ENCODE measurements at regions not wholly inside any gene's neighbourhood (a gene's known extent, or its start where the extent isn't known, plus 50 kb on each side); places are given as distances from the start of the nearest gene placed in this dataset.
"Not testable (repeated sequence)": the region's sequence is repeated elsewhere in the genome, so short reads cannot be mapped to it uniquely, and the experiment has no call there.

DNA sequence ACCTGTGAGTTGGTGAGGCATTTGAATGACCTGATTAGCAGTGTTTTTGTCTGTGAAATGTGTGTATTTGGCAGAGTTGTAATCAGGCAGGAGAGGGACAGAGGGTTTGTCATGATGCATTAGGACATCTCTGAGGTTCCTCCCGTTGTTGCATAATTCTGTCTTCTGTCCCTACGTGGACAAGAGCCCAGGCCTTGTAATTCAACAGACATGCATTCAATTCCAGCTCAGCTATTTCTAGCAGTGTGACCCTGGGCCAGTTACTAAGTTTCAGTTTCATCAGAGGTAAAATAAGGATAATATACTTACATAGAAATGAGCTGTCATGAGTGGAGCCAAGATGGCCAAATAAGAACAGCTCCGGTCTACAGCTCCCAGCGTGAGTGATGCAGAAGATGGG lies 208.6 kb downstream of the SLC38A4 start:
- Histone ChIP-seq H3K9me3 (ENCODE audit: low read length) (no peaks in the 10 kb centered on the region), H3K36me3 (ENCODE audit: insufficient read depth, low read length) (no peaks in the 10 kb centered on the region), H3K4me1 (ENCODE audit: insufficient read depth, low read length) (no peaks in the 10 kb centered on the region), H3K27me3 (ENCODE audit: control insufficient read depth in 1 of 2, insufficient read depth in 2 of 2, low read length in 2 of 2) (no peaks in the 10 kb centered on the region), H3K4me3 (ENCODE audit: low read depth in 1 of 2, low read length in 2 of 2) (no peak overlapping the region), H3K27ac (ENCODE audit: low read depth, low read length) (peak overlapping the region; percentile 13), H3K9ac (ENCODE audit: low read length) (no peak overlapping the region)

DNA sequence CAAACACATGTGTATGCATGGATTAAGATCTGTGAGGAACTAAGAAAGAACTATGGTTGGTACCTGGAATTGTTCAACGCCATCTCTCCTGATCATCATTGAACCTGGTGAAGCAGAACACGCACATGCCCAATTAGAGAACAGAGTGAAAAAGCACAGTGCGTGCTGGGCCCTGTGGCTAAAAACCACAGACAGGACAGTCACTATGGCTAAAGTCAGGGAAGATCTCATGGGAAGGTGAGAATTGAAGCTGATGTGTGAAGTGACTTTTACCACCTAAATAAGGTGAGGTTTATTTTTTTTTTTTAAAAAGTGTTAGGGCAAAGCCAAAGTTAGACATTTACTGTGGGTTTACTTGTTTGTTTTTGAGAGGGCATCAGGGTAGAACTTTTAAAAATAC lies 215.0 kb downstream of the SLC38A4 start:
- no peaks in the 10 kb centered on the region for H3K36me3 ChIP-seq (ENCODE audit: insufficient read depth, low read length)
- H3K4me1 ChIP-seq (ENCODE audit: insufficient read depth, low read length) = peaks cover 9% of the 10 kb centered on the region
- H3K9me3 ChIP-seq (ENCODE audit: low read length) = no peaks in the 10 kb centered on the region
- H3K9ac ChIP-seq (ENCODE audit: low read length) = no peak overlapping the region
- H3K27me3 ChIP-seq (ENCODE audit: control insufficient read depth in 1 of 2, insufficient read depth in 2 of 2, low read length in 2 of 2) = no peaks in the 10 kb centered on the region
- no peak overlapping the region for H3K27ac ChIP-seq (ENCODE audit: low read depth, low read length)
- H3K4me3 ChIP-seq (ENCODE audit: low read depth in 1 of 2, low read length in 2 of 2) = no peak overlapping the region

DNA sequence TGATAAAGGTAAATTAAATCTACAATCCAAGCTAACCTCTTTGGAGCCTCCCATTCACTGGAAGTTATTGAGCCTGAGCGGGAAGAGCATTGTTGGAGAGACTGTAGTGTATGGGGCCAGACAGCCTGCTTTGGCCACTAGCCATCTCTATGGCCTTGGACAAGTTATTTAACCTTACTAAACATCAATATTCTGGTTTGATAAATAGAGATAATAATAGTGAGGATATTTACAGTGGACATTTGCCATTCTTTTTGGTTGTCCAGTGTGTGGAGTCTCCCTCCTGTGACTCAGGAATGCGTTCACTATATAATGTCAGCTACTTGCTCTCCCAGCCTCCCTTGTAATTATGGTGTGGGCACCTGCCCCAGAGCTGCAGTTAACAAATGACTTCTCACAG lies 216.1 kb downstream of the SLC38A4 start:
- H3K36me3 ChIP-seq (ENCODE audit: insufficient read depth, low read length) = no peaks in the 10 kb centered on the region
- peaks cover 9% of the 10 kb centered on the region for H3K4me1 ChIP-seq (ENCODE audit: insufficient read depth, low read length)
- H3K4me3 ChIP-seq (ENCODE audit: low read depth in 1 of 2, low read length in 2 of 2) = no peak overlapping the region
- no peaks in the 10 kb centered on the region for H3K27me3 ChIP-seq (ENCODE audit: control insufficient read depth in 1 of 2, insufficient read depth in 2 of 2, low read length in 2 of 2)
- H3K9me3 ChIP-seq (ENCODE audit: low read length) = no peaks in the 10 kb centered on the region
- no peak overlapping the region for H3K9ac ChIP-seq (ENCODE audit: low read length)
- no peak overlapping the region for H3K27ac ChIP-seq (ENCODE audit: low read depth, low read length)

DNA sequence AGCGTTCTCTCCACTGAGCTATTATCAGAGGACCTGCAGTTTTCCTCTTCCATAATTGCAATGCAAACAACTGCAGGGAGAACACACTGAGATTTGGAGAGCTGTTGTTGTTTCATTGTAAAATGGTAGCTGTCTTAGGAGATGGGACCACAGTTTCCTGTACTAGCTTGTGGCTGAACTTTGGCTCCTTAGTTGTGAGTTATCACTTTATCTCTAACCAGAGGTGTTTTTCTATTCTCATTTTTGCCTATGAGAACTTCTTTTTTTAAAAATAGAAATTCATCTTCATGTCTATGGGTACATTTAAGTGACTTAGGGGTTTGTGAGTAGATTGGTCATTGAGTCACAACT lies 216.5 kb downstream of the SLC38A4 start:
- H3K4me1 ChIP-seq (ENCODE audit: insufficient read depth, low read length) = peaks cover 9% of the 10 kb centered on the region
- H3K9ac ChIP-seq (ENCODE audit: low read length) = no peak overlapping the region
- no peaks in the 10 kb centered on the region for H3K9me3 ChIP-seq (ENCODE audit: low read length)
- peak overlapping the region; percentile 24 for H3K27ac ChIP-seq (ENCODE audit: low read depth, low read length)
- H3K36me3 ChIP-seq (ENCODE audit: insufficient read depth, low read length) = no peaks in the 10 kb centered on the region
- H3K4me3 ChIP-seq (ENCODE audit: low read depth in 1 of 2, low read length in 2 of 2) = no peak overlapping the region
- no peaks in the 10 kb centered on the region for H3K27me3 ChIP-seq (ENCODE audit: control insufficient read depth in 1 of 2, insufficient read depth in 2 of 2, low read length in 2 of 2)

DNA sequence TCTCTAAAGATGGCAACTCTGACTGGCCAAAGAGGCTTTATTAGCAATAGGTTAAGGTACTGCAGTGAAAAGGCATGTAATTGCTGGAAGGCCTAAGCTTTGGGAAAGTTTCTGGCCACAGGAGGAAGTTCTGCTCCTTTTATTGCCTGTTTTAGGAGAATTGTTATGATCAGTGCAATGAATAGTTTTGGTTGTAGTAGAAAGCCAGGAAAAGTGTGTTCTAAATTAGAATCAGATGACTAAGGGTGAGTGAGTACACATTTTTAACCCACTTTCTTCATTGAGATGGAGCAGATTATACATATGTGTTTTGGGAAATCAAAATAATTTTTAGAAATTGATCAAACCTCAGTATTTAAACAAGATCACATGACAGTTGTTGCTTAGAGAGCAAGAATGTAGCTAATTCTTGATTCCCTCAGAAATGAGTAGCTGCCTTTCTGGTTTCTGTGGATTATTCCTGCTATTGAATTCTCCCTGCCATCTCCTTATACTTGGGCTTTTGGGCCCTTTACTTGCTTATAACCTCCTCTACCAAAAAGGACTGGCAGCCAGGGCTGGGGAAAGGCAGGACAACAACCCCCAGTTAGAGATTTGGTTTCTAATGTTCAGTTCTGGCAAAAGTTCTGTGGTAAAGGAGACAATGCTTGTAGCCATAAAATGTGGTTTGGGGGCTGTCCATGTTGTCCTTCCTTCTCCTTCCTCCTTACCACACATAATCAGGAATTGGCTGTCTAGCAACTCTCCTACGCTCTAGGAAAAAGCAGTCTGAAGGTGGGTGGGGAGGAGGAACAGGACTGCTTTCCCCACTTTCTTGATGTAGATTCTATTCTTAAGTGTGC lies 217.1 kb downstream of the SLC38A4 start:
- H3K27ac ChIP-seq (ENCODE audit: low read depth, low read length) = peak overlapping the region; percentile 24

DNA sequence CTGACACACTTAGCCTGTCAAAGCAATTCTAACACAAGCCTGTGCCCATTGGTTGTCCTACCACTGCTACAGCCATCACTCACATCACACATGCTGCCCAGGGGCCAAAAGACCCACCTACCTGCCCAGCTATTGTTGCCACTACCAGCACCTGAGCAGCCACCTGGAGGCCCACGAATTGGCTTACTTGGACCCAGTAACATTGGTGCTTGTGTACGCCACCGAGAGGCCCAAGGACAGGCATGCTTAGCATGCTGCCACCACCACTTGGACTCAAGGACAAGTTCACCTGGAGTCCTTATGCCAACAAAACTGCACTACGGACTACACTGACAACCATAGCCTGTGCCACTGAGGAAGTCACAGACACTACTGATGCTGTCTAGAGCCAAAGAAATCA lies 221.1 kb downstream of the SLC38A4 start:
- Histone ChIP-seq H3K9me3 (ENCODE audit: low read length) (no peaks in the 10 kb centered on the region), H3K4me3 (ENCODE audit: low read depth in 1 of 2, low read length in 2 of 2) (no peak overlapping the region), H3K27me3 (ENCODE audit: control insufficient read depth in 1 of 2, insufficient read depth in 2 of 2, low read length in 2 of 2) (no peaks in the 10 kb centered on the region), H3K4me1 (ENCODE audit: insufficient read depth, low read length) (peaks cover 9% of the 10 kb centered on the region), H3K36me3 (ENCODE audit: insufficient read depth, low read length) (no peaks in the 10 kb centered on the region), H3K9ac (ENCODE audit: low read length) (no peak overlapping the region), H3K27ac (ENCODE audit: low read depth, low read length) (no peak overlapping the region)

More for the DNA sequence above, 217.1 kb downstream of the SLC38A4 start:
- peaks cover 9% of the 10 kb centered on the region for H3K4me1 ChIP-seq (ENCODE audit: insufficient read depth, low read length)
- H3K4me3 ChIP-seq (ENCODE audit: low read depth in 1 of 2, low read length in 2 of 2) = no peak overlapping the region
- H3K36me3 ChIP-seq (ENCODE audit: insufficient read depth, low read length) = no peaks in the 10 kb centered on the region
- no peaks in the 10 kb centered on the region for H3K27me3 ChIP-seq (ENCODE audit: control insufficient read depth in 1 of 2, insufficient read depth in 2 of 2, low read length in 2 of 2)
- H3K9me3 ChIP-seq (ENCODE audit: low read length) = no peaks in the 10 kb centered on the region
- no peak overlapping the region for H3K9ac ChIP-seq (ENCODE audit: low read length)

DNA sequence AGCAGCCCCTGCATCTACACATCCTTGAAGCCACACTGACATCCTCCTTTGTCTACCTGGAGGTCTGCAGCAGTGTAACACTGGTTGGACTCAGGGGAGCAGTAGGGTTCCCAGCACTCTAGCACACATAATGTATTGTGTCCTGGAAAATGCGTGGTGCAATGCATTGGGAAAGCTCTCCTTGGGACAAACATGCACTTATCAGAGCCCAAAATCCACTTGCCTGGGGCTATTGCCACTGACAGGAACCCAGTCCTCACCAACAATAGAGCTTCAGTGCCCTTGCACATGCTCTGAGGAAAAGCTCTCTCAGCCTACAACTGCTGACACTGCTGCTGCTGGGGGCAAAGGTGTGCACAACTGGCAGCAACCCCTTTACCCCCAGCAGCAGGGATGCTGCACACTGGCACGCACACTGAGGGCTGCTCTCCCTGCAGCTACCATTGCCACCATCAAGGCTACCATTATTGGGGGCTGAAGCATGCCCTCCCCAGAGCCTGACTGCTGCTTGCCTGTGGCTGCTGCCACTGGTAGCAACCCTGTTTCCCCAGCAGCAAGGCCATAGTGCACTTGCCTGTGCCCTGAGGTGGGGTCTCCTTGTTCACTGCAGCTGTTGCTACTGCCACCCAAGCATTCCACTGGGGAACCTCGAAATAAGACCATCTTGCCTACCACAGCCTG lies 221.9 kb downstream of the SLC38A4 start:
- no peak overlapping the region for H3K4me3 ChIP-seq (ENCODE audit: low read depth in 1 of 2, low read length in 2 of 2)
- no peak overlapping the region for H3K27ac ChIP-seq (ENCODE audit: low read depth, low read length)
- H3K9ac ChIP-seq (ENCODE audit: low read length) = no peak overlapping the region
- no peaks in the 10 kb centered on the region for H3K36me3 ChIP-seq (ENCODE audit: insufficient read depth, low read length)
- H3K9me3 ChIP-seq (ENCODE audit: low read length) = no peaks in the 10 kb centered on the region
- no peaks in the 10 kb centered on the region for H3K27me3 ChIP-seq (ENCODE audit: control insufficient read depth in 1 of 2, insufficient read depth in 2 of 2, low read length in 2 of 2)
- H3K4me1 ChIP-seq (ENCODE audit: insufficient read depth, low read length) = peaks cover 3% of the 10 kb centered on the region

DNA sequence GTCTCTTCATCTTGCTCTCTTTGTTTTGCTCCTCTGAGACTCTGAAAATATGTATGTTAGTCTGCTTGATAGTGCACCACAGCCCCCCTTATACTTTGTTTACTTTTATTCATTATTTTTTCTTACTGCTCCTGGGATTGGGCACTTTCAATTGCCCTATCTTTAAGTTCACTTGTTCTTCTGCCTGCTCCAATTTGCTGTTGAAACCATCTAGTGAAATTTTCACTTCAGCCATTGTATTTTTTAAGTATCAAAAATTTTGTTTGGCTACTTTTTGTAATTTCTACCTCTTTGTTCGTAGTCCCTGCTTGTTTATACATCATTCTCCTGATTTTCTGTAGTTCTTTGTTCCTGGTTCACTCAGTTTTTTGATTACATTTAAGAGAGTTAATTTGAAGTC lies 223.3 kb downstream of the SLC38A4 start:
- H3K36me3 ChIP-seq (ENCODE audit: insufficient read depth, low read length) = no peaks in the 10 kb centered on the region
- H3K27me3 ChIP-seq (ENCODE audit: control insufficient read depth in 1 of 2, insufficient read depth in 2 of 2, low read length in 2 of 2) = no peaks in the 10 kb centered on the region
- no peaks in the 10 kb centered on the region for H3K9me3 ChIP-seq (ENCODE audit: low read length)
- H3K4me3 ChIP-seq (ENCODE audit: low read depth in 1 of 2, low read length in 2 of 2) = no peak overlapping the region
- no peak overlapping the region for H3K27ac ChIP-seq (ENCODE audit: low read depth, low read length)
- H3K4me1 ChIP-seq (ENCODE audit: insufficient read depth, low read length) = no peaks in the 10 kb centered on the region
- H3K9ac ChIP-seq (ENCODE audit: low read length) = no peak overlapping the region

DNA sequence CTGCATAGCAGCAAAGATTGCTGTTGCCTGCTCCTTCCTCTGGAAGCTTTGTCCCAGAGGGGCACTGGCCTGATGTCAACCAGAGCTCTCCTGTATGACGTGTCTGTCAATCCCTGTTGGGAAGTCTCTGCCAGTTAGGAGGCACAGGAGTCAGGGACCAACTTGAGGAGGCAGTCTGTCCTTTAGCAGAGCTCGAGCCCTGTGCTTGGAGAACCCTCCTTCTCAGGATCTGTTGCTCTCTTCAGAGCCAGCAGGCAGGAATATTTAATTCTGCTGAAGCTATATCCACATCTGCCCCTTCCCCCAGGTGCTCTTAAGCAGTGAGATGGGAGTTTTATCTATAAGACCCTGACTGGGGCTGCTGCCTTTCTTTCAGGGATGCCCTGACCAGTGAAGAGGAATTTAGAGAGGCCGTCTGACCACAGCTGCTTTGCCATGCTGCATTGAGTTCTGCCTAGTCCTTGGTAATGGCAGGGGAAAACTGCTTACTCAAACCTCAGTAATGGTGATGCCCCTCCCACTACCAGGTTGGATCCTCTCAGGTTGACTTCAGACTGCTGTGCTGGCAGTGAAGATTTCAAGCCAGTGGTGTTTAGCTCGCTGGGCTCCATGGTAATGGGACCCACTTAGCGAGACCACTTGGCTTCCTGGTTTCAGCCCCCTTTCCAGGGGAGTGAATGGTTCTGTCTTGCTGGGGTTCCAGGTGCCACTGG lies 218.6 kb upstream of the SLC38A2 start:
- Histone ChIP-seq H3K9ac (ENCODE audit: low read length) (no peak overlapping the region), H3K4me3 (ENCODE audit: low read depth in 1 of 2, low read length in 2 of 2) (no peak overlapping the region), H3K4me1 (ENCODE audit: insufficient read depth, low read length) (no peaks in the 10 kb centered on the region), H3K27ac (ENCODE audit: low read depth, low read length) (no peak overlapping the region), H3K36me3 (ENCODE audit: insufficient read depth, low read length) (no peaks in the 10 kb centered on the region), H3K27me3 (ENCODE audit: control insufficient read depth in 1 of 2, insufficient read depth in 2 of 2, low read length in 2 of 2) (no peaks in the 10 kb centered on the region), H3K9me3 (ENCODE audit: low read length) (no peaks in the 10 kb centered on the region)

DNA sequence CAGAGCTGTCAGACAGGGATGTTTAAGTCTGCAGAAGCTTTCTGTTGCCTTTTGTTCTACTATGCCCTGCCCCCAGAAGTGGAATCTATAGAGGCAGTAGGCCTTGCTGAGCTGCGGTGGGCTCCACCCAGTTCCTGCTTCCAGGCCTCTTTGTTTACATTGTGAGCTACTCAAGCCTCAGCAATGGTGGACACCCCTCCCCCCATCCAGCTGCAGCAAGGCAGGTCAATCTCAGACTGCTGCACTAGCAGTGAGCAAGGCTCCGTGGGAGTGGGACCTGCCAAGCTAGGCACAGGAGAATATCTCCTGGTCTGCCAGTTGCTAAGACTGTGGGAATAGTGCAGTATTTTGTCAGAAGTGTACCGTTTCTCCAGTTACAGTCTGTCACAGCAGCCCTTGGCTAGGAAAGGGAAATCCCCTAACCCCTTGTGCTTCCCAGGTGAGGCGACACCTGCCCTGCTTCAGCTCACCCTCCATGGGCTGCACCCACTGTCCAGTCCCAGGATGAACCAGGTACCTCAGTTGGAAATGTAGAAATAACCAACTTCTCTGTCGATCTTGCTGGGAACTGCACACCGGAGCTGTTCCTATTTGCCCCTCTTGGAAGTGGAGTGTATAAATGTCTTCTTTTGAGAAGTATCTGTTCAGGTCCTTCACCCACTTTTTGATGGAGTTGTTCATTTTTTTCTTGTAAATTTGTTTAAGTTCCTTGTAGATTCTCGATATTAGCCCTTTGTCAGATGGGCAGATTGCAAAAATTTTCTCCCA lies 213.5 kb upstream of the SLC38A2 start:
- no peaks in the 10 kb centered on the region for H3K27me3 ChIP-seq (ENCODE audit: control insufficient read depth in 1 of 2, insufficient read depth in 2 of 2, low read length in 2 of 2)
- no peak overlapping the region for H3K4me3 ChIP-seq (ENCODE audit: low read depth in 1 of 2, low read length in 2 of 2)
- no peaks in the 10 kb centered on the region for H3K4me1 ChIP-seq (ENCODE audit: insufficient read depth, low read length)
- no peak overlapping the region for H3K27ac ChIP-seq (ENCODE audit: low read depth, low read length)
- no peaks in the 10 kb centered on the region for H3K9me3 ChIP-seq (ENCODE audit: low read length)
- no peak overlapping the region for H3K9ac ChIP-seq (ENCODE audit: low read length)
- no peaks in the 10 kb centered on the region for H3K36me3 ChIP-seq (ENCODE audit: insufficient read depth, low read length)

DNA sequence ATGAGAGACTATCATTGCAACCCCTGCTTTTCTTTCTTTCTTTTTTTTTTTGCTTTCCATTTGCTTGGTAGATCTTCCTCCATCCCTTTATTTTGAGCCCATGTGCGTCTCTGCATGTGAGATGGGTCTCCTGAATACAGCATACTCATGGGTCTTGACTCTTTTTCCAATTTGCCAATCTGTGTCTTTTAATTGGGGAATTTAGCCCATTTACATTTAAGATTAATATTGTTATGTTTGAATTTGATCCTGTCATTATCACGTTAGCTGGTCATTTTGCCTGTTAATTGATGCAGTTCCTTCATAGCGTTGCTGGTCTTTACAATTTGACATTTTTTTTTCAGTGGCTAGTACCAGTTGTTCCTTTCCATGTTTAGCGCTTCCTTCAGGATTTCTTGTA lies 211.5 kb upstream of the SLC38A2 start:
- H3K36me3 ChIP-seq (ENCODE audit: insufficient read depth, low read length); H3K4me3 ChIP-seq (ENCODE audit: low read depth in 1 of 2, low read length in 2 of 2); H3K9me3 ChIP-seq (ENCODE audit: low read length); H3K4me1 ChIP-seq (ENCODE audit: insufficient read depth, low read length); H3K27me3 ChIP-seq (ENCODE audit: control insufficient read depth in 1 of 2, insufficient read depth in 2 of 2, low read length in 2 of 2); H3K9ac ChIP-seq (ENCODE audit: low read length); H3K27ac ChIP-seq (ENCODE audit: low read depth, low read length): not testable (repeated sequence)
